HUES48 (cell line): ENCODE measurements at regions not wholly inside any gene's neighbourhood (a gene's known extent, or its start where the extent isn't known, plus 50 kb on each side); places are given as distances from the start of the nearest gene placed in this dataset.

ENCODE experiments used
- H3K27ac ChIP-seq: one replicate; pipeline ENCODE4 v1.7.0; 2013; ENCODE audit warnings: low read depth, low read length, inconsistent platforms
- H3K27me3 ChIP-seq: 2 replicates; pipeline ENCODE4 v1.6.1; 2013; ENCODE audit warnings: mild to moderate bottlenecking, low read length; ENCODE audit not compliant: control insufficient read depth, insufficient read depth
- H3K36me3 ChIP-seq: 2 replicates; pipeline ENCODE4 v1.6.1; 2013; ENCODE audit warnings: low read length; ENCODE audit not compliant: control insufficient read depth, insufficient read depth
- H3K4me1 ChIP-seq: 2 replicates; pipeline ENCODE4 v1.6.1; 2013; ENCODE audit warnings: mild to moderate bottlenecking, low read length; ENCODE audit not compliant: control insufficient read depth, insufficient read depth
- H3K4me3 ChIP-seq: 2 replicates; pipeline ENCODE4 v1.5.1; 2013; ENCODE audit warnings: mild to moderate bottlenecking, low read depth, low read length
- H3K9ac ChIP-seq: 2 replicates; pipeline ENCODE4 v1.6.1; 2013; ENCODE audit warnings: mild to moderate bottlenecking, low read depth, low read length, moderate library complexity
- H3K9me3 ChIP-seq: 2 replicates; pipeline ENCODE4 v1.6.1; 2013; ENCODE audit warnings: low read length; ENCODE audit not compliant: control insufficient read depth, insufficient read depth

DNA sequence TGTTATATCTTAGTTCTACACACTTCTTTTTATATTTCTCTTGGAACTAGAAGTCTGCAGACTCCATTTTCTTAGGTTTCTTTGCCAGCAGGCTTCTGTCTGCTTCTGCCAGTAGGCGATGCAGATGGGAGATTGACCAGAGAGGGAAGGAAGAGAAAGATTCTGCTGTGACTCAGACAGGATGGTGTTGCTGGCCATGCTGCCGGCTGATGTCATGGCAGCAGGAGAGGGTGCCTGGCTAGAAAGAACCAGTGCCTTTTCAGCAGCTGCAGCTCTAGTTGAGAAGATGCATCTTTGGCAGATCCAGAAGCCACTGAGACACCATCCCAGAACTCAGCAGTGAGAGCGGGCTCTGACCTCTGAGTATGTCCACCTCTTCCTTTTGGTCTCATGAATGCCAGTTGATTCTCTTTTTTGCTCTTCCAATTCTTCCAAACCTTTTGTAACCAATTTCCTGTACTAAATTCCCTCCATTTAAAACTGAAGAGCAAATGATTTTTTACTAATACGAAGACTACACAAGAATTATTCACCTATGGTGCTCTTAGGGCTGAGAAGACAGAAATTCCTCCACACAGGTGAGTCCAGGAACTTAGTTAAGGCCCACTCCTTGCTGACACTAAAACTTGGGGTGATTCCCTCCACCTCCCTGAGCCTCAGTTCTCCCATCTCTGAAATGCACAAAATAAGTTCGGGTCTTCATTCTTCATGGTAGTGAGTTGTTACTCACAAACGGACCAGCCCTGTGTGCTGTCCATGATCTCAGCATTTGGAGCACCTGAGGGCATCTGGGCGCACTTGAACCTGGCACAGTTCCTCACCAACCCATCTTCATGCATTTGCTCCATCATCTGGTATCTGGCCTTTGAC, 200.7 kb downstream of the MYCN start:
- Histone ChIP-seq H3K27me3 (no peaks in the 10 kb centered on the region), H3K9ac (no peak overlapping the region), H3K4me1 (no peaks in the 10 kb centered on the region), H3K27ac (no peak overlapping the region), H3K36me3 (no peaks in the 10 kb centered on the region), H3K4me3 (no peak overlapping the region), H3K9me3 (no peaks in the 10 kb centered on the region)

DNA sequence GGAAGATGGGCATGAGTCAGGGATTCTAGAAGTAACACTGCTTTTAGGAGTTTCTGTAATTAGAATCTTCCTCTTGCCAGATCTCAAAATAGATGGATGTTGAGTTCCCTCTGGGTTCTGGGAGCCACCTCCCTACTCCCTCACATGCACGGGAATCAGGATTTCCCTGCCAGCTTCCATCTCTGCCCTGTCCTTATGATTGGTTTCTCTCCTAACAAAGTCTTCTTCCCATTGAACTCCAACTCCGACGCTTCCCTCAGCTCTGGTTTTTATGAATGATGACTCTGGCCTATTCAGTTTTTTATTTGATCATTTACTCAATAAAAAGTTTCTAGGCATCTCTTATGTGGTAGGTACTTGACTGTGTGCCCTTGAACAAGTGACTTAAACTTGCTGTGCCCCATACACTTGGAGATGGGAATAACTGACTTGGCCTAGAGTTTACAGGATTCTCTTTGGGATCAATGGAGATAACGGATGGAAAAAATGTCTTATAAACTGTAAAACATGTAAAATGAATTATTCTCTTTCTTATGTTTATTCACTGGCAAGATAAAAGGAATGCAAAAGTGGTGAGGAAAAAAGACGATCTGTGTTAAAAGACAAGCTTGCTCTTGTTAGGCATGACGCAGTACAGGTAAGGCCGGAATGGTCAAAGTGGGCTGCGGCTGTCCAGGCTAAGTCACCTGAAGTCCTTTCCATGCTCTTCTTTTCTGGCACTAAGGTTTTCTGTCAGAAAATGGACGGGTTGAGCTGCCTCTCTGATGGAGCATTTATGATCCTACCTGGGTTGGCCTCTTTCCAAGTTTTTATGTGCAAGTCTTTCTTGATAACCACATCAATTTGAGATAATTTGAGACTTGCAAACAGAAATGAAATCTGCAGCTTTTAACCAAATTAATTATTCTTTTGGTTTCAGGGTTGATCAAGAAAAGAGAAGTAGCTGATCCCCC, 199.6 kb downstream of the MYCN start:
- H3K27ac ChIP-seq, result no peak overlapping the region
- H3K4me1 ChIP-seq, result no peaks in the 10 kb centered on the region
- H3K27me3 ChIP-seq, result no peaks in the 10 kb centered on the region
- H3K9ac ChIP-seq, result no peak overlapping the region
- H3K36me3 ChIP-seq, result no peaks in the 10 kb centered on the region
- H3K9me3 ChIP-seq, result no peaks in the 10 kb centered on the region
- H3K4me3 ChIP-seq, result no peak overlapping the region

DNA sequence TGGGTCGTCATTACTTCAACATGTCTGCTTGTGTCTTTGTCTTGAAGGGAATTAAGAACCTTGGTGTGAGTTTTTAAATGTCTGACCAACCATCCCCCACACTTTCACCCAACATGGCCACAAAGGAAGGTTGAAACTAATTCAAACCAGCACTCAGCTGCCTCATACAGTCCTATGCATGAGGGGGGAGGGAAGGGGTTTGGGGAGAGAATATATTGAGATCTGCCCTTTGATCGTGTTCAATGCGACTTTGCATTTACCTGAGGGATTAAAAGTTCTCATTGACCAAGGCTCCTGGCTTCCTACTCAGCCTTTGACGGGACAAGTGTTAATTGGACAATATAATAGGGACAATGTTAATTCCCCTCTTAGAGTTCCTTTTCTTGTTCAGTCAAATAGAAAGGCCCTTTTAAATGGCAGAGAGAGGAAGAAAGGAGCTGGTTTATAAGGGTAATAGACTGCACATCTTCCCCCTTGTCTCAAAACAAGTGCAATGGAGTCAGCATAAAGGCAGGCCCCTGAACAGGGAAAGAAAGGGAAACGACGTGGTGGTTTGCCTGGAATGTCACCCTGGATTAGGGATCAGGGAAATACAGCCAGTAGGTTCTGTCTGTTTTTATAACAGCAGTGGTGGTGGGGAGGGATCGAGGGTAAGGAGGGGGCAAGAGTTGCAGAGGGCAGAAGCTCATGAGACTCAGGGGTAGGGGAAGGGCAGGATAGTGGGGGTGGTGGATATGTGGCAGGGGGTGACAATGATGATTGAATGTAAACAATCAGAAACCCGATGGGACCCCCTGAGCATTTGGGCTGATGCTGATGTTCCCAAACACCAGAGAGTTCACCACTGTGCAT, 198.7 kb downstream of the MYCN start:
- Histone ChIP-seq H3K9ac (no peak overlapping the region), H3K36me3 (no peaks in the 10 kb centered on the region), H3K4me1 (no peaks in the 10 kb centered on the region), H3K27ac (no peak overlapping the region), H3K27me3 (no peaks in the 10 kb centered on the region), H3K9me3 (no peaks in the 10 kb centered on the region), H3K4me3 (no peak overlapping the region)

- Histone ChIP-seq H3K9me3 (no peaks in the 10 kb centered on the region), H3K4me1 (no peaks in the 10 kb centered on the region), H3K4me3 (no peak overlapping the region), H3K27me3 (no peaks in the 10 kb centered on the region), H3K9ac (no peak overlapping the region), H3K27ac (no peak overlapping the region), H3K36me3 (no peaks in the 10 kb centered on the region)
These were observed 196.9 kb downstream of the MYCN start for GRCh38 chr2:16137080-16137755.

DNA sequence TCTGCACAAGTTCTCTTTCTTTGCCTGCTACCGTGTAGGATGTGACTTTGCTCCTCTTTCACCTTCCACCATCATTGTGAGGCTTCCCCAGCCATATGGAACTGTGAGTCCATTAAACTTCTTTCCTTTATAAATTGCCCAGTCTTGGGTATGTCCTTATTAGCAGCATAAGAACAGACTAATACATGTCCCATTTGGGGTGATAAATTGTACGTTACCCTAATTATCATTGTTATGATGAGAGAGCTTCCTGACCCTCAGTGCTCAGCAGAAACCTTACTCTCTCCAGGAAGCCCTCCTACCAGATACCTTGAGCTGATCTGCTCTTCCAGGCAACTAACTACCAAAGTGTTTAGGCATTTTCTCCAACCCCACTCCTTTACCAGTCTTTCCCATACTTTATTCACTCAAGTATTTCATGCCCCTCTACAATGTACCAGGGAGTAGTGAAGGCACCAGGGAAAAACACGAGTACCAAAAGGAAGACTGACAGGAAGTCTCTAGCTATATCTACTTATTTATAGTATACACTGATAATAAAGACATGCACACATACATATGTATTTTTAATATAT, 196.2 kb downstream of the MYCN start:
- Histone ChIP-seq H3K4me3 (no peak overlapping the region), H3K36me3 (no peaks in the 10 kb centered on the region), H3K9me3 (no peaks in the 10 kb centered on the region), H3K9ac (no peak overlapping the region), H3K27me3 (no peaks in the 10 kb centered on the region), H3K27ac (no peak overlapping the region), H3K4me1 (no peaks in the 10 kb centered on the region)

DNA sequence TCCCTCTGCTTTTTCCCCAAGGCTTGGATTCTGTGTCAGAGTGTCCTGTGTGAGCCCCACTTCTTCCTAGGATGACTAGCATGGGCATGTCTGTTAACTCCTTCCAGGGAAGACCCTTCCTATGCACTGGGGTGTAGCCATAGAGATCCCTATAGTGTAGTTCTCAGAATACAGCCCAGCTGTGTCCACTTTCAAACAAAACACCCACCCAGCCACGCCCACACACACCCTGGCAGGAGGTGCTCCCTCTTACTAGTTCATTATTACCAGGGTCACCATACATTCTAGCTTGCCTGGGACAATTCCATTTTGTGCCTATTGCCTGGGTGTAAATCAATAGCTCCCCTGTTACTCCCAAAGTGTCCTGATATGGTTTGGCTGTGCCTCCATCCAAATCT, 195.6 kb downstream of the MYCN start:
- Histone ChIP-seq H3K4me1 (no peaks in the 10 kb centered on the region), H3K36me3 (no peaks in the 10 kb centered on the region), H3K9ac (no peak overlapping the region), H3K27me3 (no peaks in the 10 kb centered on the region), H3K27ac (no peak overlapping the region), H3K4me3 (no peak overlapping the region), H3K9me3 (no peaks in the 10 kb centered on the region)

DNA sequence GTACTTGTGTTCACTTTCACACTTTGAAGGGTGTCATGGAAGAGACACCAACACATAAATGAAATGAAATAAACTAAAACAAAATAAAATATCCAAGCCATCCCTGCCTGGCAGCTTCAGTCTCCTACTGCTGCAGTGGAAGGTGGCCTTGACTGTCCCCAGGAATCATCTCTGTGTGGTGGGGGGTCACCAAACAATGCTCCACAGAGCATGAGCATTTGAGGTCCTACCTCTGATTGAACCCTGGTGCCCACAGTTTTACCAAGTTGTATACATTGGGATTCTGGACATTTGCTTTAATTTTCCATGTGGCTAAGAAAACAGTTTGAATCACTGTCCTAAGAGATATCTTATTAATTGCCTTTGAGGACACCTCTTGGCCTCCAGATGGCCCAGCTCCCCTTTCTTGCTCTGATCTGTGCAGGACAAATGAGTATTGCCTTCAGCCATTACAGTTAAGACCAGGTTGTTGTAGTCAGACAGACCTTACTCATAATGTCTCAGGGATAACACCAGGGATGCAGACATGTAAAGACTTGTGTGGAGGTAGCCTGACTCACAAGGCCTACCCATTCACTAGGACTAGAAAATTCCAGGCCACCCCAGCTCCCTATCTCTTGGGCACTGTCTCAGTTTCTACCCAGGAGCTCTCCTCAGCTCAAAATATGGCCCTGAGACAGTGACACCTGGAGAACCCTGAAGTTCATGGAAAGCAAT, 195.0 kb downstream of the MYCN start:
- no peak overlapping the region for H3K27ac ChIP-seq
- H3K9me3 ChIP-seq, result no peaks in the 10 kb centered on the region
- no peaks in the 10 kb centered on the region for H3K36me3 ChIP-seq
- no peak overlapping the region for H3K9ac ChIP-seq
- H3K4me3 ChIP-seq, result no peak overlapping the region
- no peaks in the 10 kb centered on the region for H3K27me3 ChIP-seq
- no peaks in the 10 kb centered on the region for H3K4me1 ChIP-seq

GRCh38 chr2:16134436-16135165, 194.3 kb downstream of the MYCN start:
- H3K9me3 ChIP-seq, result no peaks in the 10 kb centered on the region
- no peak overlapping the region for H3K27ac ChIP-seq
- no peaks in the 10 kb centered on the region for H3K36me3 ChIP-seq
- H3K4me3 ChIP-seq, result no peak overlapping the region
- H3K4me1 ChIP-seq, result no peaks in the 10 kb centered on the region
- H3K9ac ChIP-seq, result no peak overlapping the region
- H3K27me3 ChIP-seq, result no peaks in the 10 kb centered on the region

DNA sequence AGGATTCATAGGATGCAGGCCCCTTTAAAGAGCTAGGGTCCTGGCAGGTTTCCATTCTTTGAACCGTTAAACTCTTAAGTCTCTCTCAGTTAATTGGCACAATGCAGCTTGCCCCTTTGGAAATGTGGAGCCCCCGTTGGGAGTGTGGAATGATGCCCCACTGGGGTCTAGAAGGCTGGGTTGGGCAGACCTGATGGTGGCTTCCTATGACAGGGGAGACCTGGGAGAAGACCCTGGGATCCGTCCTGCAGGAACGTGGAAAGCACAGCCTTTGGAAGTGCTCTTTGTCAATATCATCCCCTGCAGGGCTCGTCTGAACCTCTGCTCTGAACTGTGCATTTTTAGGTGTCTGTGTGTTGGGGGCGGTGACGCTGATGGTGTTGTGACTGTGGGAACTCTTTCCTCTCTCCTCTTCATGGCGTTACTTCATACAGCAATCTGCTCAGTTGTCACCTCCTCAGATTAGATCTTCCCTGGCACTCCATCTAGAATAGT, 190.6 kb downstream of the MYCN start:
- Histone ChIP-seq H3K36me3 (no peaks in the 10 kb centered on the region), H3K27me3 (no peaks in the 10 kb centered on the region), H3K27ac (no peak overlapping the region), H3K4me3 (no peak overlapping the region), H3K4me1 (no peaks in the 10 kb centered on the region), H3K9me3 (no peaks in the 10 kb centered on the region), H3K9ac (no peak overlapping the region)
